Lung (tissue), 11 donors: ENCODE measurements at regions not wholly inside any gene's neighbourhood (a gene's known extent, or its start where the extent isn't known, plus 50 kb on each side); places are given as distances from the start of the nearest gene placed in this dataset.

Experiments
- ATAC-seq: fragments of 200-7000 bp; cut with Tn5 transposase; one replicate; pipeline ENCODE4 v1.9.1; 2020; ENCODE audit warnings: moderate number of reproducible peaks; ENCODE audit not compliant: insufficient read depth, low FRiP score
- DNase-seq, 3 donors: peaks; one replicate each; pipeline ENCODE4 v3.0.0-alpha.2; 2013 to 2017
- H3K27ac ChIP-seq, 2 donors: one replicate each; pipeline ENCODE4 v1.5.1; 2013; ENCODE audit warnings: mild to moderate bottlenecking in 2 of 2, moderate library complexity in 2 of 2, control low read depth in 1 of 2, inconsistent platforms in 1 of 2, low read depth in 1 of 2, low read length in 1 of 2
- H3K27me3 ChIP-seq, 3 donors: one replicate each; pipeline ENCODE4 v1.5.1; 2013; ENCODE audit warnings: low read length in 2 of 3; ENCODE audit not compliant: control insufficient read depth in 3 of 3, insufficient read depth in 3 of 3
- H3K36me3 ChIP-seq, 4 donors: one replicate each; pipeline ENCODE4 v1.5.1; 2013; ENCODE audit warnings: low read length in 4 of 4, mild to moderate bottlenecking in 1 of 4, moderate library complexity in 1 of 4; ENCODE audit not compliant: control insufficient read depth in 4 of 4, insufficient read depth in 4 of 4
- H3K4me1 ChIP-seq, 5 donors: one replicate each; pipeline ENCODE4 v1.5.1; 2013; ENCODE audit warnings: low read length in 5 of 5, mild to moderate bottlenecking in 2 of 5, moderate library complexity in 1 of 5; ENCODE audit not compliant: control insufficient read depth in 5 of 5, insufficient read depth in 5 of 5
- H3K4me3 ChIP-seq: one replicate; pipeline ENCODE4 v1.5.1; 2013; ENCODE audit warnings: mild to moderate bottlenecking, control low read depth, moderate library complexity
- H3K9ac ChIP-seq, 2 donors: one replicate each; pipeline ENCODE4 v1.5.1; 2013; ENCODE audit warnings: low read length in 2 of 2, control low read depth in 1 of 2; ENCODE audit not compliant: insufficient read depth in 1 of 2
- H3K9me3 ChIP-seq, 4 donors: one replicate each; pipeline ENCODE4 v1.5.1; 2013; ENCODE audit warnings: low read length in 3 of 4, mild to moderate bottlenecking in 1 of 4, moderate library complexity in 1 of 4; ENCODE audit not compliant: control insufficient read depth in 4 of 4, insufficient read depth in 3 of 4
- WGBS, 2 donors: extraction: QIAGEN DNeasy Blood & Tissue Kit; methylation state at CpG; one replicate each; pipeline ENCODE4 v1.1.7; 2013; 5-methylcytosine and 5-hydroxymethylcytosine counted together
- TF ChIP-seq, protein P1 (sequence below): IDR thresholded peaks from 2 replicates; pipeline ENCODE4 v1.5.1; 2012; ENCODE audit warnings: mild to moderate bottlenecking; ENCODE audit errors: control extremely low read depth, extremely low read depth
- donor health status: control.
- donor health status: control.
- donor health status: Bipolar disorder and iron deficiency.
- donor health status: healthy.
- donor health status: DM: yes; HTN: yes; CAD: no.

DNA sequence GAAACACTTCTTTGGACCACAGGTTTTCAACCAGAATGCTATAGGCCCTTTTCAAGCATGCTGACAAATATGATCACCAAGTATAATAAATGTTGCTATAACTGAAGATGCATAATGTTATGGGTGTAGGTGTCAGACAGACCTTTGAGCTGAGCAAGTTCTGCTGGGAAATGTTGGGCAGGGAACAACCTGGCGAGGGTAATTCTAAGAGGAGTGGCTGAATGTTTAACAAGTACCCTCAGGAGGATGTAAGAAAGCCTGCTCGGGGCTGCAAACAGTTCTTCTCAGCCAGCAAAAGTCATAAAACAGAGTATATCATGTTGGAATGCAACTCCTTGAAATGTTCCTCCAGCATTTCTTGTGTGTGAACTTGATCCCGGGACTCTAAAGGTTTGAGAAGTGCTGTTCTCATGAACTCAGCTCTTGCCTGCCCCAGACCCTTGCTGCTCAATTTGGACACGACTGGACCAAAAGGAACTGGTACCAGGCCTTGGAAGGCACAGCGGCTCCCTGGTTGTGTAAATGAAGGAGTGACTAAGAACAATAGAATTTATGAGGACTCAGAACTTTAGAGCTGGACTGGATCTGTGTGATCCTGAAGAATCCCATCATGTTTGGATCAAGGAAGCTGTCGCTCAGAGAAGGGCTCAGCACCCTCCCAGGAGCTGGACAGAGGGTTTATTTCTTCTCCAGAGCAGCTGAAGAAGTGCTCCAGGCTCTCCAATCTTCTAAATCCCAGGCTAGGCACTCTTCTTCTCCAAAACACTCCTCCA lies 143.2 kb upstream of the ANK3 start:
- Histone ChIP-seq H3K9me3 (no peaks in the 10 kb centered on the region), H3K27ac (no peak overlapping the region), H3K4me3 (no peak overlapping the region), H3K4me1 (peaks cover 0 to 12% (median 0%) of the 10 kb centered on the region in 5 donors), H3K36me3 (no peaks in the 10 kb centered on the region), H3K27me3 (no peaks in the 10 kb centered on the region), H3K9ac (no peak overlapping the region)
- DNase-seq (no peak), ATAC-seq (no peak)
- WGBS, 2 donors, result 74 to 83% methylated on average over 6 of the region's 6 CpGs
- TF ChIP-seq, protein P1, sequence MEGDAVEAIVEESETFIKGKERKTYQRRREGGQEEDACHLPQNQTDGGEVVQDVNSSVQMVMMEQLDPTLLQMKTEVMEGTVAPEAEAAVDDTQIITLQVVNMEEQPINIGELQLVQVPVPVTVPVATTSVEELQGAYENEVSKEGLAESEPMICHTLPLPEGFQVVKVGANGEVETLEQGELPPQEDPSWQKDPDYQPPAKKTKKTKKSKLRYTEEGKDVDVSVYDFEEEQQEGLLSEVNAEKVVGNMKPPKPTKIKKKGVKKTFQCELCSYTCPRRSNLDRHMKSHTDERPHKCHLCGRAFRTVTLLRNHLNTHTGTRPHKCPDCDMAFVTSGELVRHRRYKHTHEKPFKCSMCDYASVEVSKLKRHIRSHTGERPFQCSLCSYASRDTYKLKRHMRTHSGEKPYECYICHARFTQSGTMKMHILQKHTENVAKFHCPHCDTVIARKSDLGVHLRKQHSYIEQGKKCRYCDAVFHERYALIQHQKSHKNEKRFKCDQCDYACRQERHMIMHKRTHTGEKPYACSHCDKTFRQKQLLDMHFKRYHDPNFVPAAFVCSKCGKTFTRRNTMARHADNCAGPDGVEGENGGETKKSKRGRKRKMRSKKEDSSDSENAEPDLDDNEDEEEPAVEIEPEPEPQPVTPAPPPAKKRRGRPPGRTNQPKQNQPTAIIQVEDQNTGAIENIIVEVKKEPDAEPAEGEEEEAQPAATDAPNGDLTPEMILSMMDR, result no peak

DNA sequence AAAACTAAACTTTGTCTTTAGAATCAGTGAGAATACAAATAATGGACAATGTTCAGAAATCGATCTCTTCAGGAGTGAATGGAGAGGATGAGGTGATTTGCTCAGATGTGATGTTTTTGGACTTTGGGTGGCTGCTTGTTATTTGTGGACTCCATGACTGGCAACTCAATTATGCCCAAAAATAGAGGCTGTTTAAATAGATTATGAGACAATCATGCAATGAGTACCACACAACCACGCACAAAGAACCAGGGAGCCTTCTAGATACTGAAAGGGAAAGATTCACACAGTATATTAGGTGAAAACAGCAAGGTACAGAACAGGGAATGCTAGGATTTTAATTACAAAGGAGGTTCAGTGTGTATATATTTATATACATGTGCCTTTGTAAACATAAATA lies 141.3 kb upstream of the ANK3 start:
- H3K4me3 ChIP-seq, result no peak overlapping the region
- no peaks in the 10 kb centered on the region for H3K9me3 ChIP-seq
- no peaks in the 10 kb centered on the region for H3K27me3 ChIP-seq
- H3K36me3 ChIP-seq, result no peaks in the 10 kb centered on the region
- DNase-seq, result no peak
- TF ChIP-seq, protein P1, result no peak
- WGBS, 2 donors, result 94 to 95% methylated on average over 2 of the region's 2 CpGs
- ATAC-seq, result no peak
- no peak overlapping the region for H3K27ac ChIP-seq
- H3K4me1 ChIP-seq, result peaks cover 0 to 12% (median 0%) of the 10 kb centered on the region in 5 donors
- no peak overlapping the region for H3K9ac ChIP-seq

DNA sequence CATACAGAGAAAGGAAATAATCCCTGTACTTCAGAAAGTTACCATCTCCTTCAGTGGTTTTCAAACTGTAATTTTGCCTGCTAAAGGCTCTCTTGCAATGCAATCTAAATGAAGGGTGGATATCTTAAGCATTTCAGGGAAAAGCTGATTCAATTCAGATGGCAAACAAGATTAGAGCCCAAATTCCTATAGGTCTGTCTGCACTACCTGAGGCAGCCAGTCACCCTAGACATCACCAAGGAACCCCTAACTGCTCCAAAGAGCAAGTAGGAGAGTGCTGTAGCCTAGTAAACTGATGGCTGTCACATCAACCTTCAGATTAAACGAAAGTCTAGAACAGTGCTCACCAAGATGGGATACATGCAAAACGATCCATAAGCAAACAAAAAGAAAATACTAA lies 138.0 kb upstream of the ANK3 start:
- H3K9ac ChIP-seq, result no peak overlapping the region
- H3K27ac ChIP-seq, result no peak overlapping the region
- H3K9me3 ChIP-seq, result no peaks in the 10 kb centered on the region
- DNase-seq (no peak), ATAC-seq (no peak)
- TF ChIP-seq, protein P1, result no peak
- no peaks in the 10 kb centered on the region for H3K36me3 ChIP-seq
- 93 to 95% methylated on average over 2 of the region's 2 CpGs for WGBS, 2 donors
- H3K4me1 ChIP-seq, result peaks cover 0 to 12% (median 0%) of the 10 kb centered on the region in 5 donors
- H3K27me3 ChIP-seq, result no peaks in the 10 kb centered on the region
- H3K4me3 ChIP-seq, result no peak overlapping the region
